Amygdala (tissue), 56 donors: ENCODE measurements at regions not wholly inside any gene's neighbourhood (a gene's known extent, or its start where the extent isn't known, plus 50 kb on each side); places are given as distances from the start of the nearest gene placed in this dataset.
"Not testable (repeated sequence)": the region's sequence is repeated elsewhere in the genome, so short reads cannot be mapped to it uniquely, and the experiment has no call there.

ENCODE experiments used
- DNase-seq, 56 donors: peaks; one replicate each; lab custom pipeline; 2025; lab: John Stamatoyannopoulos, UW

DNA sequence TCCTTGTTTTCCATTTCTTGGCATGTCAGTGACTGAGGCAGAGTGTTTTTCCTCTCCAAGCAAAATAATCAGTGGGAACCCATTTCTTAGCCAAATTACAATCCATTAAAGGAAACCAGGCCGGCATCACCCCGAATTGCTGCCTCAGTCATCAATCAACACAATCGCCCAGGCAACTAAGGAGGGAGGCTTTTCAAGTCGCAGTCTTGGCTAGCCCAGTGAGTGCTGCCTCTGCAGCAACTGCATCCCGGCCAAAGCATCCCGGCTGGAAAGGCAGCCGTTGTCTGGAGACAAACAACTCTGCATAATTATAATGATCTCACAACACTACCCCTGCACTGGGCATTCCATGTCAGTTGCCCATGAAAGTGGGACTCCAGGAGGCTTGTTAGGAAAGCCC, 213.5 kb upstream of the PRICKLE2 start:
- peak in 43 of 56 donors; percentile 14 to 86 (median 48) for DNase-seq

DNA sequence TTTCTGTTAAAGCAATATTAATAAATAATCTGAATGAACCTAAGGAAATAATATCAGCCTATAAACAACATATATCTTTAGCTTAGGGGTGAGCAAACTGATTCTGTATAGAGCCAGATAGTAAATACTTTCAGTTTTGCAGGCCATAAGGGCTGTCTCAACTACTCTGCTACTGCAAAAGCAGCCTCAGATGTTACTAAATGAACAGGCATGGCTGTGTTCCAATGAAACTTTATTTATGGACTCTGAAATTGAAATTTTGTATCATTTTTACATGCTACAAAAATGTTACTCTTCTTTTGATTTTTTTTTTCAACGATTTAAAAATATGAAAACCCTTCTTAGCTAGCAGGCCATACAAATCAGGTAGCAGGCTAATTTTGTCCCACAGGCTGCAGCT, 212.8 kb upstream of the PRICKLE2 start:
- DNase-seq, result no peak

DNA sequence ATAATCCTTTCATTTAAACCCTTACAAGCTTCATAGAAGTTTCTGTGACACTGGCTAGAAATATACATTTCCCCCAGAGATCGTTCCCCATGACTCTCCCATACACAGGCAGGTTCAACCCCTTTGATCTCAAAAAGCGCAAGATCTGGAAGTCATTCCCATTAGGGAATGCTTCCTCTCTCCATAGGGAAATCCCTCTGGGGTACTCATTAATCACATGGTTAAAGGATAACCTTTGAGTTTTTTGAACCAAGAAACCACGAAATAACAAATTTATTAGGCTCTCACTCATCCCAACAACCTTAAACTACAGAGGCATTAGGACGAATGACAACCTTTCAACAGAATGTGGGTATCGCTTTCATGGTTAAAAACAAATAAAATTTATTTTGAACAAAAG, 211.9 kb upstream of the PRICKLE2 start:
- no peak for DNase-seq

DNA sequence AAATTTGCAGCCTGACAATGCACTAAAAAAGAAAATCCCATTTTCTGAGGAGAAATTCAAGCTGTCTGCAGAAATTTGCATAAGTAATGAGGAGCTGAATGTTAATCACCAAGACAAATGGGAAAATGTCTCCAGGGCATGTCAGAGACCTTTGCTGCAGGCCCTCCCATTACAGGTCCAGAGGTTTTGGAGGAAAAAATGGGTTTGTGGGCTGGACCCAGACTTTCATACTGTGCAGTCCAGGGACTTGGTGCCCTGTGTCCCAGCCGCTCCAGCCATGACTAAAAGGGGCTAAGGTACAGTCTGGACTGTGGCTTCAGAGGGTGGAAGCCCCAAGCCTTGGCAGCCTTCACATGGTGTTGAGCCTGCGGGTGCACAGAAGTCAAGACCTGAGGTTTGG, 209.8 kb upstream of the PRICKLE2 start:
- not testable (repeated sequence) for DNase-seq

DNA sequence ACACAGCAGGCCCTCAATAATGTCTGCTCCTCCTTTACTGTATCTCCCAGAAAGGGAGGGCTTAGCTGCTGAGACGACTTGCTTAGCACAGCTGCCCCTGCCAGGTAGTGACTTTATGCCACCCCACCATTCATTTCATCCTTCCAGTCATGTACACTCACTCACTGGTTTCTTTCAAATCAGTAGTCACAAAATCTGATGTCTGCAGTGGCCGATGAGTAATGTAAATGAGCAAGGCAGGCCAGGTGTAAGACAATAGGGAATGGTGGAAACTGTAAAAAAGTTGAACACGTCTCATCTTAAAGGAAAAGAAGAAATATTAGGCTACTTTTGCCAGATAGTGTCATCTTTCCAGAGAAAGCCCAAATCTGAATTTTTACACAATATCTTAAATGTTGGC, 207.6 kb upstream of the PRICKLE2 start:
- no peak for DNase-seq

DNA sequence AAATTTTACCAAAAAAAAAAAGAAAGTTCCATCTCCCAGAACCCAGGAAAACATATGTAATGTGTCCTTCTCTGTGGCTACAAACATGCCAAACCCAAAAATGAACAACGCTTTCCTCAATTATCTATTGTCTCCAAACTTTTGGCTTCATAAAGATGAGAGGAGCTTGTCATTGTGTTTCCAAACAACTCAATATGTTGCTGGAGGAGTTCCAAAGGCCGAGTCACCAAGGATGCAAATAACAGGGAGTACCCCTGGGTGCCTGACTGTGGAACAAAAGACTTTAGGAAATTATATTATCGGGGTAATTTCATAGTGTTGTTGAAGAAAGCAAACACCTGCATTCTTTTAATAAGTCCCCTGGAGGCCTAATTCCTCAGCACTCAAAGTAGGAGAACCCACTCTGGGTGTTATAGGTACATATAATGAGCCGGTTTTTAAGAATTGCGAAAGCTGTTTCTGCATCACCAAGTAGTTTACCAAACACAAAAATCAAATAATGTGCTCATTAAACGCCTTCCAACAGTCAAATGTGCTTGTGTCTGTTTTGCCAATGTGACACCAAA, 206.3 kb upstream of the PRICKLE2 start:
- DNase-seq, result no peak

DNA sequence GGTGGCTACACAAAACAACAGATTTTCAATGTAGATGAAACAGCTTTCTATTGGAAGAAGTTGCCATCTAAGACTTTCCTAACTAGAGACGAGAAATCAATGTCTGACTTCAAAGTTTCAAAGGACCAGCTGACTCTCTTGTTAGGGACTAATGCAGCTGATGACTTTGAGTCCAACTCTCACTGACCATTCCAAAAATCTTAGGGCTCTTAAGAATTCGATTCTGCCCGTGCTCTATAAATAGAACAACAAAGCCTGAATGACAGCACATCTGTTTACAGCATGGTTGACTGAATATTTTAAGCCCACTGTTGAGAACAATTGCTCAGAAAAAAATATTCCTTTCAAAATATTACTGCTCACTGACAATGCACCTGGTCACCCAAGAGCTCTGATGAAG, 202.4 kb upstream of the PRICKLE2 start:
- DNase-seq, result no peak

DNA sequence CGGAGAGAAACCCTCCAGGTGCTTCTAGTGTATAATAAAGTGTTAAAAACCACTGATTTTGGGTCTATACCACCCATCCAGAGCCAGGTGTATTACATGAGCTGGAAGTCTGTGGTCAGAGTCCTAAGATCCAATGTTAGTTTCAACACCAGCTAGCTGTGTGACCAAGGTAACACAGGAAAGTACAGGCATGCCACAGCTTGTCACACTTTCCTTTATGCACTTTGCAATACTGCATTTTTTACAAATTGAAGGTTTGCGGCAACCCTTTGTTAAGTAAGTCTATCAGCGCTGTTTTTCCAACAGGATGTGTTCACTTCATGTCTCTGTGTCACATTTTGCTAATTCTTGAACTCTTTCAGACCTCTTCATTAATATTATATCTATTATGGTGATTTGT, 201.3 kb upstream of the PRICKLE2 start:
- no peak for DNase-seq

DNA sequence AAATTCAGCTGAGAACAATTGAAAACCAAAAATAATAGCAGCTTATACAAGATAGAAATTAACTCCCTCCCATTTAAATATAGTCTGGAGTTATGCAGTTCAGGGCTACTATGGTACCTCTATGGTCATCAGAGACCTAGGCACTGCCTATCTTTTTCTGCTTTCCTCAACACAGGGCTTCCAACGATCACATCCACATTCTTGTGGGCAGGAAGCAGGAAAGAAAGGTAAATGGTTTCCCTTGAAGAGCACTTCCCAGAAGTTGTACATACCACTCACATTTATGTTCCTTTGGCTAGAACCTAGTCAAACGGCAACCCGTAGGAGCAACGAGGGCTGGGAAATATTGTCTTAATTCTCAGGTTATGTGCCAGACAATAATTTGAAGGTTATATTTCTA, 197.7 kb upstream of the PRICKLE2 start:
- no peak for DNase-seq

DNA sequence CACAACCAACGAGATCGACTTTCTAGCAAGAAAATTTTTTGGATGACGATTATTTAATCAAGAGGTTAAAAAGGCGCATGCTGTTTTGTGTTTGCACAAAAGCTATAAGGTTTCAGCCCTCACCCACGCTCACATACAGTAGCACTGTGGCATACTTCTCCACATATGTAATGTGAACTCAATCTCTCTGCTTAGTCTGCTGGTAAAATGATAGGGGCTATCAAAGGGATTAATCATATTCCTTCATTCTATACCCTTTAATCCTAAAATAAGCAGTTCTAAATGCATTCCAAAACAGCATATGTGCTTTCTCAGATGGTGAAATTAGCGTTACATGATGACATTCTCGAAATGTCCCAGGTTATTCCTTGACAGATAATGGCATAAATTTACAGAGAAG, 196.9 kb upstream of the PRICKLE2 start:
- DNase-seq, result no peak

DNA sequence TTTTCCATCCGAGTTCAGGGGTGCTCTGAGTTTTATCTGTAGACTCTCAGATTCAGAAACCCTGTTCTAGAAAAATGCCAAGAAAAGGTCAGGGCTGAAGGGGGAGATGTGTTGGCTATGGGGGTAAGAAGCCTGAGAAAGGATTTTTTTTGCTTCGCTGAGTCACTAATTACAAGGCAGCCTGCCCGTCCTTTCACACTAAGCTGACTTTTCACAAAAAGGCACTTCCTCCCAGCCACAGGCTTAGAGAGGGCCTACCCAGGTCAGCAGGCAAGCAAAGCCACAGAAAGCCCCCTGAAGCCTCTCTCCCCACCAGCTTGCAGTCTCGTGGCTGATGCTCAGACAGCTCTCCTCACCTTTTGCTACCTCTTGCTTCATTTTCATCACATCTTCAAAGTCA, 192.6 kb upstream of the PRICKLE2 start:
- DNase-seq, result no peak

DNA sequence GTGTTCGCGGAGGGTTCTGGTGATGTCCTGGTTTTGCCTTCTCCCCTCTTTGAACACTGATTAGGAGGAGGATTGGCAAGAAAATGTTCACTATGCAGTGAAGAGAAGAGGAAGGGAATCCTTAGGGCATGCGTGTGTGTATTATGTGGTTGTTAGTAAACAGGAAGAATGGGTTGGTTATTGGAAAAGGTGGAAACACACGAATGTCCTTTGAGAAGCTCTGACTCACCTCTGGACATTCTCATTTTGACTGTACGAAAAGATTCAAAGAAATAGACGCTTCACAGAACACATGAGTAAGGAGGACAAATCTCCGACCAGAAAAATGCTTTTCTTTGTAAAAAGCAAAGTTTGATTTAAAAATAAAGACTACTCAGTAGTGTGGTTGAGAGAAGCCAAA, 188.8 kb upstream of the PRICKLE2 start:
- no peak for DNase-seq

DNA sequence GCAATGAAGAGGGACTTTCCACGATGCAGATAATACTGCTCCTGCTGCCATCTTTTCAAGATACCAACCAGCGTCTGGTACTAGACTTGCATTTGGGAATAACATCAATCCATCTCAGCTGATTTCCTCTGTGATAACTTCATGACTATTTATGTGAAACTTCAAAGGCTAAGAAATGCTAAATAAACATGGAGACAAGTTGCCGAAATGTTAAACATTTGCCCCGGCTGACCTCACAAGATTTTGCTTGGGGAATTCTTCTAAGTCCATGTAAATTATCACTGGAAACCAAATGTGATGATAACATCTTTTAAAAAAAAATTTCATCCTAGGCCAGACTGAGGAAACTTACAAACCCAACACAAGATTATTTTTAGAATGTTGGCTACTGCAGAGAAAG, 185.8 kb upstream of the PRICKLE2 start:
- DNase-seq, result no peak

DNA sequence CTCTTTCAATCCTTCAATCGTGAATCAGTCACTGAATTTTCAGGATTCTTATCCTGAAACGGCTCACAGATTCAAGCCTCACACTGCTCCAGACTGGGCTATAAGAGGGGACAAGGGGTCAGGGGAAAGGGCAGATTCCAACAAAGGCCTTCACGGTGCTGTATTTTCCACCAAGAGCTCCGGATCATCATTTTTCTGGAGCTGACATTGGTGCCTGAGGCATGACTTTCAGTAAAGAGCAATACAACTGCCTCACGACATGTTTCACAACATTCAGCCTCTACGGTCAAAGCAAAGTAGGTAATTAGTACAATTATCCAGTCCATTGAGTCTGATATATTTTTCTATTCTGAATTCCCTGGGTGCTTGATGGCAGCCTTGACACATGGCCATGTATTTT, 185.0 kb upstream of the PRICKLE2 start:
- DNase-seq, result no peak

DNA sequence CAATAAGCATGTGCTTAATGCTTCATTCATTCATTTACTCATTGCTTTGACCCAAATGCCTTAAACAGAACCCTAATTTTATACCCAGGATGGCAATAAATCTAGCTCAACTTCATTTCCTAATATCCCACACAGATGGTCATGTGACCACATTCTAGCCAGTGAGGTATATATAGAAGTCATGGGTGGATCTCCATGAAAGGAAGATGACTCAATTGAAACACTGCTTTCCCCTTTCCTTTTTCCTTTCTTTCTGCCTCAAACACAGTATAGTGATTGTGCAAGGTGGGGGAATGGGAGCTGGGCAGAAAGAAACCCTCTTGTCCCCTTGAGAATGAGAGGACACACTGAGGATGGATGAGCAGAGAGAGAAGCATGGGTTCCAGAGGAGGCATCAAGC, 183.5 kb upstream of the PRICKLE2 start:
- no peak for DNase-seq

DNA sequence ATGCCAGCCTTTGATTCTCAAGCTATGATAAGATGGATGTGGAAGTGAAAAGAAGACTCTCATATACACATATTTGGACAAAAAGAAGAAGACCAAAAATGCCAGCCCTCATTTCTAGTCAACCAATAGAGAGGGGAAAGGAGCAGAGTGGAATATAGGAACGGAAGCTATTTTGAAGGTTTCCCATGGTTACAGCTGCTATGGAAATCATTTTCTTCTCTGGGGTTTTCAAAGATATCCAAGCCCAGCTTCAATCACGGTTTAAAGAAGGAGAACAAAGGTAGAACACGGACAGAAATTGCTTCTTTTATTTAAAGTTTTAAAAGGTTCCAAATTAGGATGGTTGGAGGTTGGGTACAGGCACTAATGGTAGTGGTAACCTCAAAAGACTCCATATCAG, 181.0 kb upstream of the PRICKLE2 start:
- no peak for DNase-seq

DNA sequence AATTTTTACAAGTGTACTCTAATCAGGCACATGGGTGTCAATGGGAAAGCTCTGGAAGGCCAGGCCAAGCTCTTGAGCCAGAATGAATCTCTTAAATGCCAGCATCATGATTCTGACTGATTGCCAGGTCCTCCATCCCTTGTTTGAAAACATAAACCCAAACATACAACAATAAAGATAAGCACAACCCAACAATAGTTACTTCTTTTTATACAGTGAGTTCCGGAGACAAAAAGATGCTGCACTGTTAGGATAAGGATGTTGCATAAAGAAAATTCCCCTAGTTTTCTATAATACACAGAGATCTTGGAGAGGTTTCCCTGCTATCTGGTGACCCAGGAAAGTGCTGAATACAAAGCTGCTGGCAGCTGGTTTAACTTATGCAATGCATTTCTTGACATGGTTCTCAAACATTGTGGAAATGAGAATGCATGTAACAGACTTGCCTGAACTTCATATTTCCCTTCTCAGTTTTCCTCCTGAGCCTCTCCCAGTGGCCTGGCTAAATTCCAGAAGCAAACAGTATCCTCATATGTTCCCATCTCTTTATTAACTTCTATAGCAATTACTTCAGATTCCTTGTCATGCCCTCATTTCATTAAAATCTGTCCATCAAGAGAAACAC, 180.1 kb upstream of the PRICKLE2 start:
- no peak for DNase-seq

DNA sequence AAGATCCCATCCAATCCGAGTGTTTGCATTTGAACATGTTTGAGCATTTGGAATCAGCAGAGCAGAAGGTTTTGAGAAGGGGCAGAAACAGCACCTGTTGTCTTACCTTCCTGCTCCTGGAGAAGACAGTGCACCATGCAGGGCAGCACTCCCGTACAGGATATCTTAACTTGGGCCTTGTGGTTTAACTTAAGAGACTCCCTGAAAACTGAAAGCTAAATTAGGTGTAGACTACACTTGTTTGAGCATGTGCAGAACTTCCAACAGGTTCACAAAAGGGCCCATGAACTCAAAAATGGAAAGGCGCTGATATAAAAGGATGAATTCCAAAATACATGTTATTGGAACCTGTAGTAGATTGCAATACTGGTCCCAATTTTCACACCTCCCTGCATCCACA, 175.4 kb upstream of the PRICKLE2 start:
- DNase-seq, result no peak

DNA sequence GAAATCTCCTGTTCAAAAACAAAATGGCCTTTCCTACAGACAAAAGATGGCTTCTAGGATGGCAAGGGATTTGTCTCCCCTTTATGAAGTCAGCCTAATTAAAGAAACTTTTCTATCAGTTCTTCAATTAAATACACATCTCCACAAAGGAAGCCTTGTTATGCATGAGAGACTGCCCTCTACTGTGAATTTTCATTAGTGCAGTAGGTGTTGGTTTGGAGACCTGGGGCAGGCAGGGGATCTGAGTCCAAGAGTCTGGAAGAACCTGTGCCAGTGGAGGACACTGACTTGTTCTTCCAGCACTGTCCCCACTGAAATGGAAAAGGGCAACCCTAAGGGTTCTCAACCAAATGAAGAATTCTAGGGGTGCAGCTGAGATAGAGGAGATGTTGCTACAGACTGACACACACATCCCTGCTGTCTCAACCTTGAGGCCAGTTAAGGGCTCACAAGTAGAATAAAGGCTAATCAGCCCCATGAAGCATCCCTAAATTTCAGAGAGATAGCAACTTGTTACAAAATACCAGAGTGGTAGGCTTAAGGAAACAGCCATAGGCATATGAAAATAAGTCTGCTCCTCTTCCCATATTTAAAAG, 174.0 kb upstream of the PRICKLE2 start:
- peak in 8 of 56 donors; percentile 3 to 41 (median 15) for DNase-seq

DNA sequence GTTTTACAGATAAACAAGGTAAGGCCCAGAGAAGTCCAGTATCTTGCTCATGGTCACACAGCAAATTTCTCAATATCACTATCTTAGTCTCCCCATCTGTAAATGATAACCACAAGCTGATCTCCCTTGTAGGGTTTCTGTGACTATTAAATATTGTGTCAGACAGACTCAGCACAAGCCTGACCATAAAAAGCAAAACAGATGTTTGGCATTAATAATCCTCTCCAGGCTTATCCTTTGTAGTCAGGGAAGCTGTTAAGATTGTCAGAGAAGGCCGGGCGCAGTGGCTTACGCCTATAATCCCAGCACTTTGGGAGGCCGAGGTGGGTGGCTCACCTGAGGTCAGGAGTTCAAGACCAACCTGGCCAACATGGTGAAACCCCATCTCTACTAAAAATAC, 173.2 kb upstream of the PRICKLE2 start:
- DNase-seq, result no peak

DNA sequence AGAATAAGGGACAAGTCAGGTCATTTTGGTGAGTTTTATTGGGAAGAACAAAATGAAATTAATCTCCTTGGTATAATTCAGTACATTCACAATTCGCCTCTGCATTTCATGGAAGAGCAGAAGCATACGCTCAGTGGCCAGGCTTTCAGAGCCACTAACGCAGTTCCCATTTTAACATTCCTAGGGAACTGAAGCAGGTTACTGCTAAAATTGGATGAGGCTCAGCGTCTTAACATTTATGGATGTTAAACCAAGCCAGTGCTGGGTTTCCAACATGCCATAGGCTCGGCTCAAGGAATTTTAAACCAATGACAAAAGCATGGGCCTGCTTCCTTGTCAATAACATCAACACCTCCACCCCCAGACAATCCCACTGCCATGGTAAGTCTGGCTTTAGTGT, 172.7 kb upstream of the PRICKLE2 start:
- DNase-seq, result no peak

DNA sequence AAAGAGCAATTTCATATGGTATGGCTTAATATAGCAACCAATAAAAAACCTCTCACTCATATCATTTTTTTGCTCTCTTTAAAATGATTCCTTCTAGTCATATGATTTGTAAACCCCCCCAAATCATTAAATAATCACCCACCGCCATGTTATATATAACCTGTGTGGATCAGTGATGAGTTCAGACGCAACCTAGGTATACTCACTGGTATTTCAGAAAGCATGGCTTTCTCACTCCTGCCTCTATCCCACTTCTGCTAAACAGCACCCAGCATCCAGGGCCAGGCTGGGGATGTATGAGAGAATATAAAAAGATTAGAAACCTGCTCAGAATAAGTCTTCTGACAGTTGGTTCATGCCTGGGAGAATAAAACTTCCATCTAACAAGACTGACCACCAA, 172.3 kb upstream of the PRICKLE2 start:
- no peak for DNase-seq

DNA sequence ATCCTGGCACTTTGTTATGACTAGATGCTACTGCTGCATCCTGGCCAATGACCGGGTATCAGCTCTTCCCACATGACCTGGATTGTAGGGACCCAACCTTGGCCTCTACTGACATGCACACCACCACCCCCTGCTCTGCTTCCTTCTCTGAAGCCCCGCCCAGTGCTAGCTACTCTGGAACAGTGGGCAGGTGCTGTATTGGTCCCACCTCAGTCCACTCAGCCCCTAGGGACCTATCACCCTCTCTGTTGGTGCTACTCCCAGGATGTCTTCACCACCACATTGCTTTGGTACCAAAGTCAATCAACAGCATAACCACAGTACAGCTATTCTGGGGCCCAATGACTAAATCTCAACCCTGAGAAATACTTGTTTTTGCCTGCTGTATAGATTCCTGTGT, 170.2 kb upstream of the PRICKLE2 start:
- DNase-seq, result no peak
